ENCODE measurements at regions not wholly inside any gene's neighbourhood (a gene's known extent, or its start where the extent isn't known, plus 50 kb on each side); places are given as distances from the start of the nearest gene placed in this dataset.
A peak's percentile ranks its signal among the peaks of the same experiment; 100 is the strongest.

DNA sequence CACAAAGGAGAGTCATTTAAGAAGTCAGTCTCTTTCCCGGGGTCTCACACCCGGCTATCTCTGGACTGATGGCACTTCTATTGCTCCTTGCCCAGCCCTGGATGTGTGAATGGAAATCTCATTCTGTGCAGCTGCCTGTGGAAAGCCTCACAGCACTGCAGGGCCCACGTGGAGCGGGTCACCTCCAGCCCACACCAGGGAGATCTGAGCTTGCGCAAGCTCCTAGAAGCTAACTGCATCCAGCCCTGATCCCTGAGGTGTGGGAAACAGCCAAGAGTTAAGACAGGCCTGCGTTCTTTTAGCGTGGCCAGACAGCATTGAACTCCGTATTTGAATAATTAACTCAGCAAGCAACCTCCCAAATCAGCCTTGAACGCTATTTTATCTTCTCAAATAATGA is 150.5 kb downstream of the LRIG2 start:
- 63 to 74% (median 70%) methylated on average over 9 of the region's 9 CpGs for WGBS, 3 donors
- peak in 2 of 4 donors; percentile 49 for ATAC-seq
- intact Hi-C loops (cut with DNase I): no loop called here
- no peak overlapping the region for H3K4me3 ChIP-seq
- H3K9me3 ChIP-seq: no peaks in the 10 kb centered on the region
- H3K36me3 ChIP-seq (ENCODE audit: insufficient read depth in 1 of 2, low read depth in 1 of 2): no peaks in the 10 kb centered on the region
- H3K4me1 ChIP-seq: no peaks in the 10 kb centered on the region
- peak; percentile 33 to 70 for DNase-seq
- H3K27me3 ChIP-seq (ENCODE audit: insufficient read depth in 3 of 3, low read length in 2 of 3): no peaks in the 10 kb centered on the region
- TF ChIP-seq, protein P1, sequence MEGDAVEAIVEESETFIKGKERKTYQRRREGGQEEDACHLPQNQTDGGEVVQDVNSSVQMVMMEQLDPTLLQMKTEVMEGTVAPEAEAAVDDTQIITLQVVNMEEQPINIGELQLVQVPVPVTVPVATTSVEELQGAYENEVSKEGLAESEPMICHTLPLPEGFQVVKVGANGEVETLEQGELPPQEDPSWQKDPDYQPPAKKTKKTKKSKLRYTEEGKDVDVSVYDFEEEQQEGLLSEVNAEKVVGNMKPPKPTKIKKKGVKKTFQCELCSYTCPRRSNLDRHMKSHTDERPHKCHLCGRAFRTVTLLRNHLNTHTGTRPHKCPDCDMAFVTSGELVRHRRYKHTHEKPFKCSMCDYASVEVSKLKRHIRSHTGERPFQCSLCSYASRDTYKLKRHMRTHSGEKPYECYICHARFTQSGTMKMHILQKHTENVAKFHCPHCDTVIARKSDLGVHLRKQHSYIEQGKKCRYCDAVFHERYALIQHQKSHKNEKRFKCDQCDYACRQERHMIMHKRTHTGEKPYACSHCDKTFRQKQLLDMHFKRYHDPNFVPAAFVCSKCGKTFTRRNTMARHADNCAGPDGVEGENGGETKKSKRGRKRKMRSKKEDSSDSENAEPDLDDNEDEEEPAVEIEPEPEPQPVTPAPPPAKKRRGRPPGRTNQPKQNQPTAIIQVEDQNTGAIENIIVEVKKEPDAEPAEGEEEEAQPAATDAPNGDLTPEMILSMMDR (IDR thresholded peaks at IDR 0.05): no peak
- H3K27ac ChIP-seq: no peak overlapping the region

- 58 to 64% (median 58%) methylated on average over 10 of the region's 10 CpGs for WGBS, 3 donors
- no peaks in the 10 kb centered on the region for H3K36me3 ChIP-seq (ENCODE audit: insufficient read depth in 1 of 2, low read depth in 1 of 2)
- intact Hi-C loops (cut with DNase I): no loop called here
- TF ChIP-seq, protein P1 (IDR thresholded peaks at IDR 0.05): no peak
- H3K9me3 ChIP-seq: no peaks in the 10 kb centered on the region
- ATAC-seq: no peak
- H3K27ac ChIP-seq: no peak overlapping the region
- no peak overlapping the region for H3K4me3 ChIP-seq
- H3K27me3 ChIP-seq (ENCODE audit: insufficient read depth in 3 of 3, low read length in 2 of 3): no peaks in the 10 kb centered on the region
- no peak for DNase-seq
- no peaks in the 10 kb centered on the region for H3K4me1 ChIP-seq
These were observed 153.2 kb downstream of the LRIG2 start for GRCh38 chr1:113226148-113226547.

GRCh38 chr1:113231866-113232265 is 158.4 kb upstream of the MAGI3 start:
- 65 to 70% (median 66%) methylated on average over 13 of the region's 13 CpGs for WGBS, 3 donors
- H3K4me3 ChIP-seq: no peak overlapping the region
- DNase-seq (no peak), ATAC-seq (no peak)
- peaks cover 0 to 2% (median 0%) of the 10 kb centered on the region in 3 donors for H3K27me3 ChIP-seq (ENCODE audit: insufficient read depth in 3 of 3, low read length in 2 of 3)
- H3K36me3 ChIP-seq (ENCODE audit: insufficient read depth in 1 of 2, low read depth in 1 of 2): no peaks in the 10 kb centered on the region
- H3K9me3 ChIP-seq: no peaks in the 10 kb centered on the region
- TF ChIP-seq, protein P1 (IDR thresholded peaks at IDR 0.05): no peak
- H3K27ac ChIP-seq: no peak overlapping the region
- intact Hi-C loops (cut with DNase I): no loop called here
- no peaks in the 10 kb centered on the region for H3K4me1 ChIP-seq

DNA sequence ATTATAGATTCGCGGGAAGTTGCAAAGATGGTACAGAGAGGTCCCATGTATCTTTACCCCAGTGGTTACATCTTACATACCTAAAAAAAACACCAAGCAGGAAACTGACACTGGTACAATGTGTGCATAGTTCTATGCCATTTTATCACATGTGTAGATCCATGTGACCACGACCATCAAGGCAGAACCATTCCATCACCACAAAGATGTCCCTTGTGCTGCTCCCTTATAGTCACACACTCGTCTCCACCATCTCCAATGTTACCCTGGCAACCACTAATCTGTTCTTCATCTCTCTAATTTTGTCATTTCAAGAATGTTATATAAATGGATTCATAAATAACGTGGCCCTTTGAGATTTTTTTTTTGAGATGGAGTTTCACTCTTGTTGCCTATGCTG is 156.9 kb upstream of the MAGI3 start:
- TF ChIP-seq, protein P1 (IDR thresholded peaks at IDR 0.05): no peak
- no peak for DNase-seq
- Histone ChIP-seq H3K4me1 (no peaks in the 10 kb centered on the region), H3K4me3 (no peak overlapping the region), H3K9me3 (no peaks in the 10 kb centered on the region), H3K27ac (no peak overlapping the region), H3K27me3 (ENCODE audit: insufficient read depth in 3 of 3, low read length in 2 of 3) (peaks cover 0 to 2% (median 0%) of the 10 kb centered on the region in 3 donors), H3K36me3 (ENCODE audit: insufficient read depth in 1 of 2, low read depth in 1 of 2) (no peaks in the 10 kb centered on the region)
- WGBS, 3 donors: 80 to 89% (median 82%) methylated on average over 5 of the region's 5 CpGs
- intact Hi-C loops (cut with DNase I): no loop called here
- ATAC-seq: no peak

GRCh38 chr1:113241237-113241636 is 149.1 kb upstream of the MAGI3 start:
- TF ChIP-seq, protein P1 (IDR thresholded peaks at IDR 0.05): no peak
- Histone ChIP-seq H3K36me3 (ENCODE audit: insufficient read depth in 1 of 2, low read depth in 1 of 2) (no peaks in the 10 kb centered on the region), H3K9me3 (no peaks in the 10 kb centered on the region), H3K4me1 (no peaks in the 10 kb centered on the region), H3K4me3 (no peak overlapping the region), H3K27me3 (ENCODE audit: insufficient read depth in 3 of 3, low read length in 2 of 3) (no peaks in the 10 kb centered on the region), H3K27ac (no peak overlapping the region)
- intact Hi-C loops (cut with DNase I): no loop called here
- ATAC-seq: no peak
- no peak for DNase-seq
- WGBS, 3 donors: 29 to 68% (median 29%) methylated on average over 2 of the region's 2 CpGs

Measured in psoas muscle (tissue), 7 donors.